ENCODE measurements at regions not wholly inside any gene's neighbourhood (a gene's known extent, or its start where the extent isn't known, plus 50 kb on each side); places are given as distances from the start of the nearest gene placed in this dataset.

- TF ChIP-seq CTCF (IDR thresholded peaks at IDR 0.05) (no peak), POLR2A (IDR thresholded peaks at IDR 0.05) (no peak)
Observed at GRCh38 chr10:101280511-101280910, 51.2 kb upstream of the LBX1 start.

Data from testis (tissue), 2 donors.